B cell (primary cell): ENCODE measurements at regions not wholly inside any gene's neighbourhood (a gene's known extent, or its start where the extent isn't known, plus 50 kb on each side); places are given as distances from the start of the nearest gene placed in this dataset.

Experiments used
- ATAC-seq: fragments of 200-7000 bp; cut with Tn5 transposase; one replicate; pipeline ENCODE4 v1.10.0; 2021; ENCODE audit warnings: low read depth, mild to moderate bottlenecking, moderate number of reproducible peaks, moderate library complexity
- CTCF ChIA-PET: fragments of 350-600 bp; sonication (Branson Sonifier 250); formaldehyde crosslinking; loops from one replicate; lab custom pipeline; 2021; ENCODE audit warnings: antibody characterized with exemption, inconsistent platforms; lab: Charles Lee
- POLR2A ChIA-PET: fragments of 350-600 bp; sonication (Branson Sonifier 250); formaldehyde crosslinking; loops from one replicate; lab custom pipeline; 2021; ENCODE audit warnings: antibody characterized with exemption; lab: Charles Lee
- DNase-seq: peaks from one replicate; pipeline ENCODE4 v3.0.0; 2013
- H2AFZ ChIP-seq: 2 replicates; pipeline ENCODE4 v1.6.1; 2012; ENCODE audit warnings: mild to moderate bottlenecking, low read depth, low read length; ENCODE audit not compliant: insufficient read depth, poor library complexity, severe bottlenecking
- H3K27ac ChIP-seq, 2 donors: 1 replicate in 1 of 2; 2 replicates in 1 of 2; pipeline ENCODE4 v1.5.1; 2012 to 2013; ENCODE audit warnings: low read length in 2 of 2, mild to moderate bottlenecking in 2 of 2, moderate library complexity in 1 of 2
- H3K27me3 ChIP-seq, 4 experiments: fragments of 200-600 bp in 1 of 4; sonication (generic) in 1 of 4; replicated peaks in 1 of 4; 1 replicate in 2 of 4; 2 replicates in 2 of 4; pipeline versions ENCODE4 v1.6.1 to v1.7.0; 2013 to 2016; ENCODE audit warnings: low read length in 3 of 4, mild to moderate bottlenecking in 2 of 4, mixed read lengths in 1 of 4, moderate library complexity in 1 of 4; ENCODE audit not compliant: insufficient read depth in 4 of 4, control insufficient read depth in 3 of 4; ENCODE audit errors: control extremely low read depth in 1 of 4
- H3K36me3 ChIP-seq, 2 experiments: replicated peaks in 1 of 2; 1 replicate in 1 of 2; 2 replicates in 1 of 2; pipeline versions ENCODE4 v1.6.1 to v1.7.1; 2013; ENCODE audit warnings: low read length in 1 of 2; ENCODE audit not compliant: insufficient read depth in 2 of 2, control insufficient read depth in 1 of 2; ENCODE audit errors: control extremely low read depth in 1 of 2, extremely low read depth in 1 of 2
- H3K4me1 ChIP-seq, 2 donors: fragments of 200-600 bp in 1 of 2; sonication (generic) in 1 of 2; 1 replicate in 1 of 2; 2 replicates in 1 of 2; pipeline versions ENCODE4 v1.5.1 to v1.6.1; 2013 to 2017; ENCODE audit warnings: low read length in 2 of 2; ENCODE audit not compliant: control insufficient read depth in 2 of 2, insufficient read depth in 2 of 2
- H3K4me2 ChIP-seq: replicated peaks from 2 replicates; pipeline ENCODE3; 2012; ENCODE audit warnings: mild to moderate bottlenecking, low read depth, low read length; ENCODE audit not compliant: poor library complexity, severe bottlenecking
- H3K4me3 ChIP-seq, 5 experiments: fragments of 200-600 bp in 1 of 5; sonication (generic) in 1 of 5; 1 replicate in 3 of 5; 2 replicates in 2 of 5; pipeline versions ENCODE4 v1.5.1 to v1.7.0; 2011 to 2016; ENCODE audit warnings: low read length in 4 of 5, mild to moderate bottlenecking in 4 of 5, low read depth in 2 of 5, control low read depth in 1 of 5, moderate library complexity in 1 of 5; ENCODE audit not compliant: insufficient read depth in 1 of 5; ENCODE audit errors: control extremely low read depth in 1 of 5, extremely low read depth in 1 of 5
- H3K79me2 ChIP-seq: fragments of 200-600 bp; sonication (generic); one replicate; pipeline ENCODE4 v1.6.0; 2016; ENCODE audit warnings: low read length; ENCODE audit not compliant: control insufficient read depth, insufficient read depth
- H3K9ac ChIP-seq: fragments of 200-600 bp; sonication (generic); 2 replicates; pipeline ENCODE4 v1.6.1; 2017; ENCODE audit warnings: mild to moderate bottlenecking, low read length, moderate library complexity
- H3K9me3 ChIP-seq, 3 donors: one replicate each; pipeline versions ENCODE4 v1.6.1 to v1.7.1; 2013; ENCODE audit warnings: low read length in 2 of 3; ENCODE audit not compliant: control insufficient read depth in 2 of 3, insufficient read depth in 1 of 3; ENCODE audit errors: control extremely low read depth in 1 of 3
- H4K20me1 ChIP-seq: 2 replicates; pipeline ENCODE4 v1.6.0; 2012; ENCODE audit warnings: mild to moderate bottlenecking, low read length; ENCODE audit not compliant: insufficient read depth, control insufficient read depth, poor library complexity, severe bottlenecking
- H3K27ac Mint-ChIP-seq: one replicate; pipeline ENCODE4 v1.8.0; 2021; ENCODE audit warnings: mixed read lengths
- H3K27me3 Mint-ChIP-seq: one replicate; pipeline ENCODE4 v1.8.0; 2021; ENCODE audit warnings: mixed read lengths
- H3K4me1 Mint-ChIP-seq: one replicate; pipeline ENCODE4 v1.8.0; 2021; ENCODE audit warnings: mixed read lengths
- H3K4me3 Mint-ChIP-seq: one replicate; pipeline ENCODE4 v1.8.0; 2021; ENCODE audit warnings: mixed read lengths
- H3K9me3 Mint-ChIP-seq: one replicate; pipeline ENCODE4 v1.8.0; 2022; ENCODE audit warnings: mixed read lengths; ENCODE audit not compliant: insufficient read depth
- EZH2 ChIP-seq: IDR thresholded peaks from 2 replicates; pipeline ENCODE4 v1.6.1; 2012; ENCODE audit warnings: borderline replicate concordance, low read depth, mild to moderate bottlenecking, moderate library complexity, low read length; ENCODE audit not compliant: insufficient read depth, poor library complexity, severe bottlenecking
- WGBS: methylation state at CpG from one replicate; pipeline ENCODE4 v1.1.5; 2013; ENCODE audit warnings: missing lambda C conversion rate; ENCODE audit not compliant: insufficient coverage; 5-methylcytosine and 5-hydroxymethylcytosine counted together
- intact Hi-C: fragments of 100-400 bp; cut with micrococcal nuclease; formaldehyde crosslinking; loops from one replicate; pipeline ENCODE4 v1.10.0; 2022
- TF ChIP-seq, protein P1 (sequence below): fragments of 200-600 bp; IDR thresholded peaks from one replicate; pipeline ENCODE4 v1.8.0; 2022; ENCODE audit warnings: antibody characterized with exemption, mild to moderate bottlenecking

DNA sequence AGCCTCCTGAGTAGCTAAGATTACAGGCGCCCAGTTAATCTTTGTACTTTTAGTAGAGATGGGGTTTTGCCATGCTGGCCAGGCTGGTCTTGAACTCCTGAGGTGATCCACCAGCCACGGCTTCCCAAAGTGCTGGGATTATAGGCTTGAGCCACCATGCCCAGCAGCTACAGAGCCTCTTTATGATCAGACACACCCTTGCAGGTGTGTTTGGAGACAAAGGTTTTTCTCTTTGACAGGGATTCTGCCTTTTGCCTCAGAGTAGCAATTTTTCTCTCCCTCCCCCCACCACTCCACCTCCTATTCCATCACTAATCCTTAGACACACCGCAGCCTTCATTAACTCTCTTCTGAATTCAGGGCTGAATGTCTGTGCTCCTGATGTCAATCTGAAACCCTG is 152.2 kb upstream of the NFIA start:
- H4K20me1 ChIP-seq = no peaks in the 10 kb centered on the region
- no peak overlapping the region for H2AFZ ChIP-seq
- no peaks in the 10 kb centered on the region for H3K79me2 ChIP-seq
- no peaks in the 10 kb centered on the region for H3K9me3 ChIP-seq
- H3K4me3 ChIP-seq = no peak overlapping the region
- H3K4me1 ChIP-seq = no peaks in the 10 kb centered on the region
- Mint-ChIP-seq H3K4me1 (no peaks in the 10 kb centered on the region), H3K4me3 (no peak overlapping the region), H3K9me3 (no peaks in the 10 kb centered on the region), H3K27me3 (no peaks in the 10 kb centered on the region), H3K27ac (no peak overlapping the region)
- no peaks in the 10 kb centered on the region for H3K27me3 ChIP-seq
- ChIA-PET POLR2A (no interaction called here), CTCF (no interaction called here)
- H3K9ac ChIP-seq = no peak overlapping the region
- DNase-seq (no peak), ATAC-seq (no peak)
- H3K27ac ChIP-seq = no peak overlapping the region
- intact Hi-C loops = no loop called here
- TF ChIP-seq EZH2 = no peak
- TF ChIP-seq, protein P1, sequence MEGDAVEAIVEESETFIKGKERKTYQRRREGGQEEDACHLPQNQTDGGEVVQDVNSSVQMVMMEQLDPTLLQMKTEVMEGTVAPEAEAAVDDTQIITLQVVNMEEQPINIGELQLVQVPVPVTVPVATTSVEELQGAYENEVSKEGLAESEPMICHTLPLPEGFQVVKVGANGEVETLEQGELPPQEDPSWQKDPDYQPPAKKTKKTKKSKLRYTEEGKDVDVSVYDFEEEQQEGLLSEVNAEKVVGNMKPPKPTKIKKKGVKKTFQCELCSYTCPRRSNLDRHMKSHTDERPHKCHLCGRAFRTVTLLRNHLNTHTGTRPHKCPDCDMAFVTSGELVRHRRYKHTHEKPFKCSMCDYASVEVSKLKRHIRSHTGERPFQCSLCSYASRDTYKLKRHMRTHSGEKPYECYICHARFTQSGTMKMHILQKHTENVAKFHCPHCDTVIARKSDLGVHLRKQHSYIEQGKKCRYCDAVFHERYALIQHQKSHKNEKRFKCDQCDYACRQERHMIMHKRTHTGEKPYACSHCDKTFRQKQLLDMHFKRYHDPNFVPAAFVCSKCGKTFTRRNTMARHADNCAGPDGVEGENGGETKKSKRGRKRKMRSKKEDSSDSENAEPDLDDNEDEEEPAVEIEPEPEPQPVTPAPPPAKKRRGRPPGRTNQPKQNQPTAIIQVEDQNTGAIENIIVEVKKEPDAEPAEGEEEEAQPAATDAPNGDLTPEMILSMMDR = no peak
- H3K36me3 ChIP-seq = no peaks in the 10 kb centered on the region
- 75% methylated on average over 1 of the region's 3 CpGs for WGBS
- no peak overlapping the region for H3K4me2 ChIP-seq

DNA sequence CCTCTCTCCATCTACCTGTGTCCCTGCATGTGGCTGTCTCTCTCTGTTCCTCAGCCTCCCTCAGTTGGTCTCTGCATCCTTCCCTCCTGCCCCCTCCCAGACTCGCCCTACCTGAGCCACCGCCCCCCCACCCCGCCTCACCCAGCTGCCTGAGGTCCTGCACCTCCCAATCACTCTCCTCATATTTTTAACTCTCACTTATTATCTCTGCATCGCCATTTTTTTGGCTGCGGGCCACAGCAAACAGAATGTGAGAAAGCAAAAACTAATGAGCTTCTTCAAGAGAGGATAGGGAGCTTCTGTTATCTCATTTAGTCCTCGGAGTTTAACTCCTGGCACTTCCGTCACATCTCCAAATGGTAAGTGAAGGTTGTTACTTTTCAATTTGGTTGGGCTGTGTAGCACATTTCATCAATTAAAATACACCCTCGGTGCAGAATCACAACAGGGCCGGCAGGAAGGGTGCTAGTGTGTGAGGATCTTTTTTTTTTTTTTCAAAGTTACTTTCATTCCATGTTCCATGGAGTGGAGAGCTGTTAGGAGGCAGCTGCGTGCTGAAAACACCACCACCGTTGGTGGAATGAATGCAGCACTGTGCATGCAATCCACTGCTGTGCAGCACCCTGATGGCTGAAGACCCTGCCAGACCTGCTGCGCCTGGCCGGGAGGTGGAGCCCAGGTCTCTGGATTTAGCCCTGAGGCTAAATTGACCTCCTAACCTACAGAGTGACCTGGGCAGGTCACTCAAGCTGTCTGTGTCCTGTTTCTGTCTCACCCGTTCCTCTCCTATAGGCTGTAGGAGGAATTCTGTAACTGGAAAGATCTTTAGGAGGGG is 157.2 kb upstream of the NFIA start:
- POLR2A ChIA-PET = no interaction called here
- no peak for ATAC-seq
- TF ChIP-seq, protein P1 = no peak
- no peak for TF ChIP-seq EZH2
- Histone ChIP-seq H4K20me1 (no peaks in the 10 kb centered on the region), H3K4me3 (no peak overlapping the region), H3K36me3 (no peaks in the 10 kb centered on the region), H3K4me2 (no peak overlapping the region), H3K27me3 (no peaks in the 10 kb centered on the region), H3K4me1 (no peaks in the 10 kb centered on the region), H3K9me3 (no peaks in the 10 kb centered on the region), H3K27ac (no peak overlapping the region), H2AFZ (no peak overlapping the region), H3K79me2 (no peaks in the 10 kb centered on the region), H3K9ac (no peak overlapping the region)
- no peak overlapping the region for H3K4me3 Mint-ChIP-seq
- WGBS = 84% methylated on average over 9 of the region's 14 CpGs
- no peaks in the 10 kb centered on the region for H3K4me1 Mint-ChIP-seq
- intact Hi-C loops = no loop called here
- CTCF ChIA-PET = no interaction called here
- DNase-seq = no peak
- H3K27ac Mint-ChIP-seq = no peak overlapping the region
- no peaks in the 10 kb centered on the region for H3K27me3 Mint-ChIP-seq
- no peaks in the 10 kb centered on the region for H3K9me3 Mint-ChIP-seq
